ENCODE measurements at regions not wholly inside any gene's neighbourhood (a gene's known extent, or its start where the extent isn't known, plus 50 kb on each side); places are given as distances from the start of the nearest gene placed in this dataset.
"Not testable (repeated sequence)": the region's sequence is repeated elsewhere in the genome, so short reads cannot be mapped to it uniquely, and the experiment has no call there.

DNA sequence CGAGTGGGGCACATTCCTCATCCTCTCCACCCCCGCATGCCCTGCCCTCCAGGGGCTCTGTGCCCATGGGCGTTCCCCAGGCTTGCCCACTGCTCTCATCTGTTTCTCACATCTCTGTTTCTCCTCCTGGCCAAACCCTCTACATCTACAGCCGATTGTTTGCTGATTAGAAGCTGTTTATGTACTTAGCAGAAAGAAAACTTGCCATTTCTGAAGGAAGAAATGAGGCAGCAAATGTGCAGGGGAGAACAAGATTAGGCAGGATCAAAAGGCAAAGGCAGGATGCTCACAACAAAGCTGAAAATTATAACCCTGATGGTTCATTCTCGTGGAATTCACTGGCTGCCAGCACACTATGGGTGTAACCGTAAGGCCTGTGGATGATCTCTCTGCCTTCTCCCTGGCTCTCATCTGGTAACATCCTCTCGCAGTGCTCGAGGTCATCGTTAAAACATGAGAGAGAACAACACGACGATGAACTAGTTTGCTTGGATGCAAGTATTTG lies 111.6 kb upstream of the KLF14 start:
- no peak for DNase-seq (ENCODE audit: low read depth in 2 of 3, low spot score in 1 of 3)

DNA sequence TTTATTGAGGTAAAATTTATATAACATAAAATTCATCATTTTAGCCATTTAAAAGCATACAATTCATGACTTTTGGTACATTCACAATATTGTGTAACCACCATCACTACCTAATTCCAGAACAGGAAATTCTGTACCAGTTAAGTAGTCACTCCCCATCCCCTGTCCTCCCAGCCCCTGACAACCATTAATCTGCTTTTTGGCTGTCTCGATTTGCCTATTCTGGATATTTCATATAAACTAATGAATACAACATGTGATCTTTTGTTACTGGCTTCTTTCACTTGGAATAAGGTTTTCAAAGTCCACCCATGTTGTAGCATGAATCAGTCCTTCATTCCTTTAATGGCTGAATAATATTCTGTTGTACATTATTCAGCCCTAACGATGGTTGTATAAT lies 115.6 kb upstream of the KLF14 start:
- no peak for DNase-seq (ENCODE audit: low read depth in 2 of 3, low spot score in 1 of 3)

DNA sequence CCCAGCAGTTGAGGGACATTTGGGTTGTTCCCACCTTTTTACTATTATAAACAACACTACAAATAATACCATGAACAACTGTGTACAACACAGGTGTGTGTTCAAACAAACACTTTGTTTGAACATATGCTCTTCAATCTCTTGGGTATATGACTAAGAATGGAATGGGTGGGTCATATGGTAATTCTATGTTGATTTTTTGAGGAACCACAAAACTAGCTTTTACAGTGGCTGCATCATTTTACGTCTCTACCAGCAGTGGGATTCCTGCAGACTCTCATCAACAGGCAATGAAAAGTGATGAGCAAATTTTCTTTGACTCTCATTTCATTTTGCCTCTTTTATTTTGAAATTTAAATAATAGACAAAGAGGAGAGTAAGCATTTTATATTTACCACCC lies 116.9 kb upstream of the KLF14 start:
- DNase-seq (ENCODE audit: low read depth in 2 of 3, low spot score in 1 of 3), result no peak

DNA sequence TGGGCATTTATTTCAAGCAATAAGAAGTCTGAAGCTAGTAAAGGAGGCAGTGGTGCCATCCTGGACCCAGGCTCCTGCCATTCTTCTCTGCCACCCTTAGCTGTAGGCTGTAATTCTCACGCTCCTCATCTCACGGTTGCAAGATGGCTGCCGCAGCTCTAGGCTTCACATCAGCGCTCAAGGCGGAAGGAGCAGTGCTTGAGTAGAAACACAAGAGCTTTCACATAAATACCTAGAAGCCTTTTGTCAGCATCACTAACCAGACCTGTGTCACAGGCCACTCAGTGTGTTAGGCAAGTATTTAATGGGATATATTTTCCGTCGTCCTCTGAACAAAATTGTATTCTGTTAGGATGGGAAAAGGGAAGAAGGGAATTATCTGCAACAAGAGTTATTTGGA lies 118.9 kb upstream of the KLF14 start:
- no peak for DNase-seq (ENCODE audit: low read depth in 2 of 3, low spot score in 1 of 3)

DNA sequence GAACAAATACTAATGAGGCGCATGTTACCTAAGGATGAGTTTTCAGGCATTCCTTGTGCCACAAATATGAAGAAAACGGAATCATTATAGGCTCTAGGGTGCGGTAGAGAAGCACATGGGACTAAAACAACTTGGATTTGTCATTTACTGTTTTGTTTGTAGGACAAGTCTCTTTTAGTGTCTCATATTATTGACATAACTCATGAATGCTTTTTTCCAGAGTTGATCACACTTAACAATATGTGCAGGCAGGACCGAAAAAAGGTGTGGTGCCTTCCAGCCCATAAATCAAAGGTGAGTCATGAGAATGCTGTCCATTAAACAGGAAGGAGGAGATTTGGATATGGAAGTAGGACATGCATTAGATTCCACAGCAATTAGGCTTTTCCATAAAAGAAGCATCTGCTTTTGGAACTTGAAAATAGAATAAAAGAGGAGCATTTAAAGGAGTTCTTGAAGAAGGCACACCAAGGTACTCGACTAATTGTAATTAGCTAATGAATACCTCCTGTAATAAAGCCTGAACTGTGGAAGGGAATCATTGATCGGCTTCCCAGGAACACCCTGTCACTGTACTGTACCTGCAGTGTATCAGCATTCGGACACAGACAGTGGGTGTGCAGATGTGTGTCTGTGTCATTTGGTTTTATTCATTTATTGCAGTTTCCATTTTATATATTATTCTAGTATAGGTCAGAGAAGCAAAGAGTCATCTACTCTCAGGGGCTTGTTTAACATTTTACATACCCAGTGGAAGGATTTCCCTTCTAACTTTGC lies 119.7 kb upstream of the KLF14 start:
- DNase-seq (ENCODE audit: low read depth in 2 of 3, low spot score in 1 of 3), result no peak

DNA sequence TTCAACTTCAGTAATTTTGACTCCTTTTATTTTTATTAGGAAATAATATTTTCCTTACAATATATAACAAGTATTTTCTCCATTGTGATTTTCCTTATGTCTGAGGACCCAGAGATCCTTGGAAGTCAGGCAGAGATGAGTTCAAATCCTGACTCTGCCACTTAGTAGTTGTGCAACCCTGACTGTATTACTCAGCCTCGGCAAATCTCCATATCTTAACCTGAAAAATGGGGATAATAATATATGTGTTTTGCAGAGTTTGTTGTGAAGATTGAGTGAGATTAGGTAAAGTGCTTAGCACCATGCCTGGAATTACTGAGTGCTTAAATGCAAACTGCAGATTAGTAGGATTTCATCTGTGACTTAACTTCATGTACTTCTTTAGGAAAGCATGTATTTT lies 120.5 kb upstream of the KLF14 start:
- DNase-seq (ENCODE audit: low read depth in 2 of 3, low spot score in 1 of 3), result no peak

DNA sequence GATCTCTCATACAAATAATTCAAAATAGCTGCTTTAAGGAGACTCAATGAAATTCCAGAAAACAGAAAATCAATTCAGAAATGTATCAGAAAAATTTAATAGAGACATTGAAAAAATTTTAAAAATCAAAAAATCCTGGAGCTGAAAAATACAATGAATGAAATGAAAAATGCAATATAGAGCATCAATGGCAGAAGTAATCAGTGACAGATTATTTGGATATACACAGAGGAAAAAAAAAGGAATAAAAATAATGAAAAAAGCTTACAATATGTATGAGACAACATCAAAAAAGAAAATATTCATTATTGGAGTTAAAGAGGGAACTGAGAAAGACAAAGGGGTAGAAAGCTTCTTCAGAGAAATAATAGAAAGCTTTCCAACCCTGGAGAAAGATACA lies 122.9 kb upstream of the KLF14 start:
- no peak for DNase-seq (ENCODE audit: low read depth in 2 of 3, low spot score in 1 of 3)

DNA sequence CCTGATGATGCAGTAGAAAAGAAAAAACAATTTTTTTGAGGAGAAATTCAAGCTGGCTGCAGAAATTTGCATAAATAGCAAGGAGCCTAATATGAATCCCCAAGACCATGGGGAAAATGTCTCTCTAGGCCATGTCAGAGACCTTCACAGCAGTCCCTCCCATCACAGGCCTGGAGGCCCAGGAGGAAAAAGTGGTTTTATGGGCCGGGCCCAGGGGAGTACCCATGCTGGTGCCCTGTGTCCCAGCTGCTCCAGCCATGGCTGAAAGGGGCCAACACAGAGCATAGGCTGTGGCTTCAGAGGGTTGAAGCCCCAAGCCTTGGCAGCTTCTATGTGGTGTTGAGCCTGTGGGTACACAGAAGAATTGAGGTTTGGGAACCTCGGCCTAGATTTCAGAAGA lies 126.8 kb upstream of the KLF14 start:
- DNase-seq (ENCODE audit: low read depth in 2 of 3, low spot score in 1 of 3), result not testable (repeated sequence)

DNA sequence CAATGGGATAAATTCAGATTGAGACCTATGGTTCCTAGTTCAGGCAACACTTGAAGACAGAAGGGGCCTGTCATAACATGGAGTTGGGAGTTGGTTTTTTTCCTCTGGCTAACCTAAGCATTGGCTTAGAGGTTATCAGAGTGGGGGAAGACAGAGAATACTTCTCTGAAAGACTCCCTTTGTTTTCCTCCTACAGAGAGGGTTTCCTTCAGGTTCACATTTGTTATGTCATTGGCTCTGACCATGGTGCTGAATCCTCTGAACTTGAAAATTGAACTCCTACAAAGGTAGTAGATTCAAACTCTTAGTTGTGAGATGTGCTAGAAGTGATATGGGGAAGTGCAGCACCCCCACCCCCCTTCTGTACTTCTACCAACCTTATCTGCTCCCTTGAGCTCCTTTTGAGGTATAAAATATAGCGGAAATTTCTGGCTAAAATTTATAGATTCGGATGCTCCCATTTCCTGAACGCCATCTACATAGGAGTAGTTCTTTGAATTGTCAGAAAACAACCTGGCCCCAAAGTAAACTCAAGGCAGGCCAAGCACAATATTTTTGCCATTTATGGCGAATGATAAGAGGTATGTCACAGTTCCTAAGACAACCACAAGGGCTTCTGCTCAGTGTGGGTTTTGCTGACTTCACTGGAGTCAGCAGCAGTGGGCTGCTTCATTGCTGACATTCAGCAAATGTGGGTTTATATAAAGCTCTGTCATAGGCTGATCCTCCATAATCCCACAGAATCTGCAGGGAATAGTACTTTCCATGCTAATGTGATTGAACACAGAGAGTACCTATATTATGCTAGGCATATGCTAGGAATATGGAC lies 131.6 kb upstream of the KLF14 start:
- no peak for DNase-seq (ENCODE audit: low read depth in 2 of 3, low spot score in 1 of 3)

DNA sequence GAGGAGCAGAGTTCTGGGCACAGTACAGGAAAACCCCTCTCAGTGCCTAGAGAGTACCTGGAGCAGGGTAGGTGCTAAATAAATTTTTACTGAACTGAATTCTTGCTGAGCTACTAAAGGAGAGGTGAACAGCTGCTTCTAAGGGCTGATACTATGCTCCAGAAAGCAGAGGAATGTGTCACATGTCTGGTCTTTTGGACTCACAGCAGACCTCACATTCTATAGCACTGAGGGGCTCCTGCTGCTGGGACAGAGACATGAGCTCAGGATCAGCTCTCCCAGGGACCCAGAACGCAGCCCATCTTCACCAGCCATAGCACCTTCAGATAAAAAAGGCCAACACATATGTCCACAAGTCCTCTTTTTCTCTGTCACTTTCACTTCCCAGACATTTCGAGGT lies 133.0 kb upstream of the KLF14 start:
- no peak for DNase-seq (ENCODE audit: low read depth in 2 of 3, low spot score in 1 of 3)

DNA sequence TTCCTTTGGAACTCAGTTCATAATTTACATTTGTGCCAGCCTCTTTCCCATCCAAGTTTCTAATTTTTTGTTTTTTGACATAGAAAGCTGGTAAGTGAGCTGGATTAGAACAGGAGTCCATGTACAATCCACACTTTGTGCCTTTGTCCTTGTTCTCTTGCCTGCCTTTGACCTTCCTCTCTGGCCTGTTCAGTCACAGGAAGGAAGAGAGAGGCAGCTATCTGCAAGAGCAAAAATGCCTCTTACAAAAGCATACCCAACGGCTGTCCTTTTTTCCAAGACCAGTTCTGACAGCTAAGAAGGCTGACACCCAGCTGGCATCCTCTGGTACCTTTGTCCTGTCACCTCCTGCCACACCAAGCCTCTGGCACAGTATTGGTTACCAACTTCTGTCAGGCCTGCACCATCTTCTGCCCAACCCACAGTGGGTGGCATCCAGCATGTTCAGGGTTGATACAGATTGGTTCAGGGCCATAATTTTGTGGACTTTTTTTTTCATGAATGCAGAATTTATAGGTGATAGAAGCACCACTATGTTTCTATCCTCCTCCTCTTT lies 133.7 kb upstream of the KLF14 start:
- DNase-seq (ENCODE audit: low read depth in 2 of 3, low spot score in 1 of 3), result no peak

DNA sequence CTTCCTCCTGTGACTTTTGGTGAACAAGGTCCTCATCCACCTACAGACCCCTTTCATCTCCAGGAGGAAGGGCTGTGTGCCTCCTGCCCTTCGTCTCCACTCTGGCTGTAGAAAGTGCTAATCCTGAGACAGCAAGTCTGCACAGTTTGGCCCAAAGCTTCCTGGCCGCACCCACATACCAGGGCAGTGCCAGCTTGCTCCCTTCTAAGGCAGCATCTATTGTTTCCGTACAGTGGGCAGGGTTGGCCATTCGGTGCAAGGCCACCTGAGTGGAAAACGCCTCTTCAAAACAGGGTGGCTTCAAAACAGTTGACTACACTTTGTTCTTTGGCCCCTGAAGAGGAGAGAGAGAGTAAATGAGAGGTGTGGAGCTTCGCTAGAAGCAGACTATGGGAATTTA lies 134.1 kb upstream of the KLF14 start:
- DNase-seq (ENCODE audit: low read depth in 2 of 3, low spot score in 1 of 3), result no peak

DNA sequence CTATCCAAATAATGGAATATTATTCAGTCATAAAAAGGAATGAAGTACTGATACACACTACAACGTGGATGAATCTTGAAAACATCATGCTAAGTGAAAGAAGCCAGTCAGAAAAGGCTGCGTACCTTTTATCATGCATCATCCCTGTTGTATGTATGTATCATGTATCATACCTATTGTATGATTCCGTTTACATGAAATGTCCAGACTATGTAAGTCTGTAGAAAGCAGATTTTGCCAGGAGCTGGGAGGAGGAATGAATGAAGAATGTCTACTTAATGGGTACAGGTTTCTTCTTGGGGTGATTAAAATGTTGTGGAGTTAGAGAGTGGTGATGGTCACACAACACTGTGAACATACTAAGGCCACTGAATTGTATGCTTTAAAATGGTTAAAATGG lies 135.9 kb upstream of the KLF14 start:
- no peak for DNase-seq (ENCODE audit: low read depth in 2 of 3, low spot score in 1 of 3)

DNA sequence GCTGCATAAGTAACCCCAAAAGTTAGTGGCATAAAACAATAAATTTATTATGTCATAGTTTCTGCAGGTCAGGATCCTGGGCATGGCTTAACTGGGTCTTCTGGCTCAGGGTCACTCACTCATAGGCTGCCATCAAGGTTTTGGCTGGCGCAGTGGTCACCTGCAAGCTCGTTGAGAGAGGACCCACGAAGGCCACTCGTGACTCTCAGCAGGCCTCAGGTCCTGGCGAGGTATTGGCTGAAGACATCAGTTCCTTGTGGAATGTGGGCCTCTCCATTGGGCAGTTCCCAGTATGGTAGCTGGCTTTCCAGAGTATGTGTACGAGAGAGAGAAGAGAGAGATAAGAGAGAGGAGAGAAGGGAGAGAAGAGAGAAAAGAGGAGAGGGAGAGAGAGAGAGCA lies 138.3 kb upstream of the KLF14 start:
- DNase-seq (ENCODE audit: low read depth in 2 of 3, low spot score in 1 of 3), result no peak

DNA sequence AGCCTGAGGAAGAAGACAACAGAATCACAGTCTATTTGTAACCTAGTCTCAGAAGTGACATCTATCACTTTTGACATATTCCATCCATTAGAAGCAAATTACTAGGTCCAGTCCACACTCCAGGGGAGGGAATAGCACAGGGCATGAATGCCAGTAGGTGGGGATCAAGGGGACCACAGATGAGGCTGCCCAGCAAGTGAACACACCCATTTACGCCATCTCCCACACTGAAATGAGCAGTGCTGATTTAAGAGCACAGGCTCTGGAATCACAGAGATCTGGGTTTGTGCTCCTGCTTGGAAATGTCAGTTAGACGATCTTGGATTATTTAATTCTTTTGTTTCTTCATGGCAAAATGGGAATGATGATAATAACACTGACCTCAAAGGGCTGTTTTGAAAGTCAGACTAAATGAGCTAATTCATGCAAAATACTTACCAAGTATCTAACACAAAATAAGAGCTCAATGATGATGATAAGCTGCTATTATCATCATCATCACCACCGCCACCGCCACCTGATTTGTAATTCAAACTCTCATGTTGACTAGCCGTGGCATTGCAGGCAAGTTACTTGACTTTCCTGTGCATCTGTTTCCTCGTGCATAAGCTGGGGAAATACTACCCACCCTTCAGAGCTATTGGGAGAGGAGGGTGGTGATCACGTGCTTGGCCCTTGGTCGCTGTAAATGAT lies 138.9 kb upstream of the KLF14 start:
- no peak for DNase-seq (ENCODE audit: low read depth in 2 of 3, low spot score in 1 of 3)

DNA sequence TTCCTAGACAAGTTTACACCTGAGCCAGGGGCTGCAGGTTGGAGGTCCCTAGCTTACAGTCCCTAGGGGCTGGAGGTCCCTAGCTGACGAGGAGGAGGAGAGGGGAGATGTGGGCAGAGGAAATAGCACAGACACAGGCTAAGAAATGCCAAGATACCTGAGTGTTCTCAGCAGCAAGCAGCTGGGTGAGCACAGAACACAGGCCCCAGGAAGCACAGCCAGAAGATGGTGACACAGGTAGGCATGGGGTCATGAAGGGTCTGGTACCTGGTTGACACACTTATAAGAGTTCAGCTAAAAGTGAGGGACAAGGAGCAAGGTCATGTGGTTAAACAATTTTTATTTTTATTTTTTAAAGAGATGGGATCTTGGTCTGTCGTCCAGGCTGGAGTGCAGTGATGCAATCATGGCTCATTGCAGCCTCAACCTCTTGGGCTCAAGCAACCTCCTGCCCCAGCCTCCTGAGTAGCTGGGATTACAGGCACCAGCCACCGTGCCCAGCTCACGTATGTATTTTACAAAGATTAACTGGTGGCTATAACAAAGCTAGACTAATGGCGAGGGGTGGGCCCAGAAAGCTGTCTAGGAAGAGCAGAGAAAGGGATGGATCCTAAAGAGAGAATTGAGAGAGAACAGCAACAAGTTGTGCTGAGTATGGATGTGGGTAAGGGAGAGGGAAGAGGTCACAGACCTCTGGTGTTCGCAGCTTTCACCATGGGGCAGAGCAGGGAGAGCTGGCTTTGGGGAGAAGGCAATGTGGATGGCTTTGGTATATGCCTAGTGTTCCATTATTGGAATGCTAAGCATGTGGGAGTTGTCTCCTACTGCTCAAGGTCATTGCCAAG lies 140.3 kb upstream of the KLF14 start:
- no peak for DNase-seq (ENCODE audit: low read depth in 2 of 3, low spot score in 1 of 3)

DNA sequence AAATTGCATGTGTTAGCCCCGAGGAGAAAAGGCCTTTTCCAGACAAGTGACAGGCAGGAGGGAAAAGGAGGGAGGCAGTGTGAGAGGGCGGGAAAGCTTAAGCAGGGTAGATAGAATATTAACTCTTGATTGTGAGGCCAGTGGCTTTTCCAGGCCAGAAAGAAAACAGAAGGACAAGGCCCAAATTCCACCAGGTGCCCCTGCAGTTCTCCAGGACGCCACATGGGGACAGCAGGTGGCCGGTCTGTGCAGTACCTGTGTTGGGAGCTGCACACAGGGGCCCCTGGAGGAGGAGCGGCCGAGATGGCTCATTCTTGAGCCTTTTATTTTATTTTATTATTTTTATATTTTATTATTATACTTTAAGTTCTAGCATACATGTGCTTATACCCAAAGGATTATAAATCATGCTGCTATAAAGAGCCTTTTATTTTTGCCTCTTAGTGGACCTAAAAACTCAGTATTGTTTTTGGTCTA lies 141.3 kb upstream of the KLF14 start:
- DNase-seq (ENCODE audit: low read depth in 2 of 3, low spot score in 1 of 3), result peak in 1 of 3 donors; percentile 55

DNA sequence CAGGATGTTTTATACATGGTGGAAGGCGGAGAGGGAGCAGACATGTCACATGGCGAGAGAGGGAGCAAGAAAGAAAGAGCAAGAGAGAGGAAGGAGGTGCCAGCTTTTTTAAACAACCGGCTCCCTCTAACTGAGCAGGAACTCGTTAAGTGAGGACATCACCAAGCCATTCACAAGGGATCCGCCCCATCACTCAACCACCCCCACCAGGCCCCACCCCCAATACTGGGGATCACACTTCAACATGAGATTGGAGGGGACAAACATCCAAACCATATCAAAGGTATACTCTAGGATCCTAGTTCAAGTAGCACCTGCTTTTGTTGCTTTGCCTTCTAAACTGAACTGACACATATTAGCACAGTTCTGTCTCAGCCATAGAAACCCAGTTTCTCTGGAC lies 141.9 kb upstream of the KLF14 start:
- no peak for DNase-seq (ENCODE audit: low read depth in 2 of 3, low spot score in 1 of 3)

DNA sequence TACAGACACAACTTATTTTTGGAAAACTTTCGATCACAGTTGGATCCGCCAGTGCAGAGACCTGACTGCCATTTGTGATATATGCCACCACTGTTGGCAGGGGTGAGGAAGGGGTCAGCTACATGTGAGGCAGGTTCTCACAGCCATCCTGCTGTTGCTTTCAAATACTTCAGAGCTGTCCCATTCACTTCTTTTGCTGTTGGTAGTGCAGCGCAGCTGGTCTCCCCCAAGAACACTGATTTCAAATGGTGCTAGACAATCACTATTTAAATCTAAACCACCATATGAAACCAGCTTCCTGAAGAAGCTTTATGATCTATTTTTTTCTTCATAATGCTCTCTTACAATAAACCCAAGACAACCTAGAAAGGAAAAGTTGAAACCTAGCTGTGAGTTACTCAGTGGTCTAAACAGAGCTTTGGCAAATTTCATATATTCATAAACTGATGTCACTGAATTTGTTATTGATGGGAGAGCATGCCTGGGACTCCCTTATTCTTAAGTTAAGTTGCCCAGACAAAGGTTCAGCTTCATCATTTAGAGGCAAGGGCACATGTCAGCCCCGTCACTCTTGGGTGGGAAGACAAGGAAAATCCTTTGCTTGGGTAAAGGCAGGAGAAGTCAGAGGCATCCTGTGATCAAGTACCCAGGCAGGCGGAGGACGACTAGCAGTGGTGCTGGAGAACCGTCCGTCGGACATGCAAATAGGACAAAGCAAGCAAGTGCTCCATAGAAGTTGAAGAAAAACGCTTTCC lies 143.4 kb upstream of the KLF14 start:
- DNase-seq (ENCODE audit: low read depth in 2 of 3, low spot score in 1 of 3), result no peak

DNA sequence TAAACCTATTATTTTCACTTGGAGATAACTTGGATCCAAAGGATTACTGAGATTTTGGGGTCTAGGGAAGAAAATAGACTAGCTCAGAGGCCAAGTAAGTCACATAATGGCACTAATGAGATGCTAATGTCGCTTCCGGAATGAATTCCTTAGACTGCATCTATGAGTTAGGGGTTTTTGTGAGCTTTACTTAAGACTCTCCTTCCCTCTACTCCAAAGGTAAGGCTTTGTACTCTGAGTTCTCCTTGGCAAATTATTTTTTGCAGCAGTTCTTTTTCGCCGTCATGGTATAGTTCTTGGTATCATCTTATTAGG lies 143.9 kb upstream of the KLF14 start:
- no peak for DNase-seq (ENCODE audit: low read depth in 2 of 3, low spot score in 1 of 3)
